GM12864 (cell line): ENCODE measurements at regions not wholly inside any gene's neighbourhood (a gene's known extent, or its start where the extent isn't known, plus 50 kb on each side); places are given as distances from the start of the nearest gene placed in this dataset.
"Not testable (repeated sequence)": the region's sequence is repeated elsewhere in the genome, so short reads cannot be mapped to it uniquely, and the experiment has no call there.

Experiments used
- DNase-seq: peaks from one replicate; pipeline ENCODE4 v3.0.0-alpha.2; 2011; ENCODE audit warnings: low read depth
- H3K4me3 ChIP-seq: 2 replicates; pipeline ENCODE4 v1.5.1; 2011; ENCODE audit warnings: mild to moderate bottlenecking, low read depth, low read length, control low read depth
- CTCF ChIP-seq: IDR thresholded peaks from 2 replicates; pipeline ENCODE4 v1.5.1; 2011; ENCODE audit warnings: low read depth, mild to moderate bottlenecking, moderate library complexity, low read length, control low read depth, inconsistent platforms; ENCODE audit errors: missing control alignments

GRCh38 chr17:63222655-63223054 is 223.5 kb downstream of the CYB561 start:
- no peak overlapping the region for H3K4me3 ChIP-seq
- TF ChIP-seq CTCF: no peak
- no peak for DNase-seq

- TF ChIP-seq CTCF: no peak
- H3K4me3 ChIP-seq: no peak overlapping the region
- DNase-seq: no peak
These were observed 222.7 kb downstream of the CYB561 start for GRCh38 chr17:63223212-63223911.

GRCh38 chr17:63224644-63225043 is 221.5 kb downstream of the CYB561 start:
- DNase-seq: no peak
- no peak for TF ChIP-seq CTCF
- no peak overlapping the region for H3K4me3 ChIP-seq

GRCh38 chr17:63226720-63227119 is 219.4 kb downstream of the CYB561 start:
- not testable (repeated sequence) for H3K4me3 ChIP-seq, DNase-seq

- not testable (repeated sequence) for H3K4me3 ChIP-seq, DNase-seq
These were observed 215.0 kb downstream of the CYB561 start for GRCh38 chr17:63231015-63231620.

- no peak for TF ChIP-seq CTCF
- DNase-seq: no peak
These were observed 213.4 kb downstream of the CYB561 start for GRCh38 chr17:63232565-63233310.

GRCh38 chr17:63240106-63240505 is 206.0 kb downstream of the CYB561 start:
- TF ChIP-seq CTCF: no peak
- no peak overlapping the region for H3K4me3 ChIP-seq
- DNase-seq: no peak

More at GRCh38 chr17:63232565-63233310, 213.4 kb downstream of the CYB561 start:
- H3K4me3 ChIP-seq: no peak overlapping the region
